DND-41 (cell line): ENCODE measurements at regions not wholly inside any gene's neighbourhood (a gene's known extent, or its start where the extent isn't known, plus 50 kb on each side); places are given as distances from the start of the nearest gene placed in this dataset.

Source experiments
- CTCF ChIP-seq: IDR thresholded peaks from 2 replicates; pipeline ENCODE4 v1.5.1; 2012; ENCODE audit warnings: borderline replicate concordance, low read length, moderate library complexity, mild to moderate bottlenecking; ENCODE audit not compliant: poor library complexity, severe bottlenecking; ENCODE audit errors: extremely low read depth
- EZH2 ChIP-seq: IDR thresholded peaks from 3 replicates; pipeline ENCODE4 v1.6.1; 2012; ENCODE audit warnings: borderline replicate concordance, low read depth, mild to moderate bottlenecking, moderate library complexity, low read length, inconsistent platforms; ENCODE audit not compliant: severe bottlenecking

DNA sequence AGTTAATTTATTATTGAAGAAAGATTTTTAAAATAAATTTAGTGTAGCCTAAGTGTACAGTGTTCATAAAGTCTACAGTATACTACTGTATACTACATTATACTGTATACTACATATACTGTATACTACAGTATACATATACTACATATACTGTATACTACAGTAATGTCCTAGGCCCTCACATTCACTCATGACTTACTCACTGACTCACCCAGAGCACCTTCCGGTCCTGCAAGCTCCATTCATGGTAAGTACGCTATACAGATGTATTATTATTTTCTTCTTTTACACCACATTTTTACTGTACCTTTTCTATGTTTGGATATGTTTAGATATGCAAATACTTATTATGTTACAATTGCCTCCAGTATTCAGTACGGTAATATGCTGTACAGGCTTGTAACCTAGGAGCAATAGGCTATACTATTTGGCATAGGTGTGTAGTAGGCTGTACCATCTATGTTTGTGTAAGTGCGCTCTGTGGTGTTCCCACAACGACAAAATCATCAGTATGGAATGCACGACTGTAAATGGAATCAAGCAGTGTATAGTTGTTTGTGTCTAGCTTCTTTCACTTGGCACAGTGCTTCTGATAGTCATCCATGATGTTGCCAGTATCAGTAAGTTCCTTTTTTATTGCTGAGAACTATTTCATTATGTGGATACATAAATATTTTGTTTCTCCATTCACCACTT, 245.7 kb downstream of the MTX2 start:
- TF ChIP-seq CTCF, result no peak
- TF ChIP-seq EZH2, result no peak
